HG03565 (cell line): ENCODE measurements at regions not wholly inside any gene's neighbourhood (a gene's known extent, or its start where the extent isn't known, plus 50 kb on each side); places are given as distances from the start of the nearest gene placed in this dataset.

Experiments
- ATAC-seq: cut with Tn5 transposase; IDR thresholded peaks from one replicate; pipeline ENCODE4 v1.9.1; 2021; ENCODE audit warnings: mild to moderate bottlenecking, moderate library complexity; ENCODE audit not compliant: unreplicated experiment

- no peak for ATAC-seq
Observed at GRCh38 chr11:114758627-114759026, 80.3 kb downstream of the NXPE2 start.

- no peak for ATAC-seq
Observed at GRCh38 chr11:114762408-114762807, 84.1 kb downstream of the NXPE2 start.

DNA sequence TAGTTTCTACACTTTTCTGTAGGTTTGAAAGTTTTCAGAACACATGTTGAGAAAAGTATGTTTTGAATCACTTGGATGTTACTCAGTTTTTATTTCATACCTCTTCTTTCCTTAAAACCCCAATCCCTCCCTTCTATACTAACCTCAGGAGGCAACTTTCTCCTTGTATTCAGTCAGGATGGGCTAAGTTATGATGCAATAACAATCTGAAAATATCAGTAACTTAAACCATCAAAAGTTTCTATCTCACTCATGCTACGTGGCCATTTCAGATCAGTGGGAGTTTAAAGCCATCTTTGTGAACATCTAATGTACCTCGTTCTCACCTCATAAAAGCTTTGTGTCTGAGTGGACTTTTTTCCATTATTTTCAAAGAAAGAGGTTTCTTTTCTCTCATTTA lies 86.2 kb downstream of the NXPE2 start:
- ATAC-seq: no peak

GRCh38 chr11:114771172-114771571 lies 92.8 kb downstream of the NXPE2 start:
- no peak for ATAC-seq

GRCh38 chr11:114773541-114774338 lies 95.4 kb downstream of the NXPE2 start:
- no peak for ATAC-seq

DNA sequence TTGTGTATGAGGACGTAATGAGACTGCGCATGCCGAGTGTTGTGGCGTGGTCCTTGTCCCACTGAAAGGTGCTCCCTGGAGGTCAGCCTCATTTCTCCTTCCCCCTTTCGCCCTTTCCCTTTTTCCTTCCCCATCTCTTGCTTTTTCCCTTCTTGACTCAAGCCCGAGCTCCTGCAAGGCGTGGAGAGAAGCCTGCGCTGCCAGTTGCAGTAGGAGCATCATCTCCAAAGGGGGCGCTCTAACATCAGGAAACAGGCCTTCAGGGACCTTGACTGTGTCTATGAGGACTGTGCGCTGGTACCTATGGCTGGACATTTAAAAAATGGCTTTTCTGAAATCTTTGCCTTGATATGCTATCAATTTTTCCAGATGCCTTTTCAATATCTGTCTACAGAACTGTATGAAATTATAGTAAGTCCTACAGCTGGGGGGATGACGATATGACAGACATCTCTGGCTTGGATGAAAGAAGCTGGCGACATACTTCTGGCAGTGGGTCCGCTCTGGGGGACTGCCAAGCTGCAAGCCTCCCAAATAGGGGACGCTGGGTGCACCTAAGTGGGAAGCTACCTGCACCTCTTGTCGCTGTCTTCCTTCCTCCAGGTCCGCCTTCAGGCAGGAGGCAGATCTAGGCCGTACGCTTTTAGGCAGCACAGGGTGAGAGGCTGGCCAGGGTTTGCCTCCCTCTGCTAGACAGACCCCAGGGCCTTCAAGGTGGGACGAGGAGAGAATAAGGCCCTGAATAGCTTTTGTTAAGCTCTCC lies 96.5 kb downstream of the NXPE2 start:
- ATAC-seq: no peak

DNA sequence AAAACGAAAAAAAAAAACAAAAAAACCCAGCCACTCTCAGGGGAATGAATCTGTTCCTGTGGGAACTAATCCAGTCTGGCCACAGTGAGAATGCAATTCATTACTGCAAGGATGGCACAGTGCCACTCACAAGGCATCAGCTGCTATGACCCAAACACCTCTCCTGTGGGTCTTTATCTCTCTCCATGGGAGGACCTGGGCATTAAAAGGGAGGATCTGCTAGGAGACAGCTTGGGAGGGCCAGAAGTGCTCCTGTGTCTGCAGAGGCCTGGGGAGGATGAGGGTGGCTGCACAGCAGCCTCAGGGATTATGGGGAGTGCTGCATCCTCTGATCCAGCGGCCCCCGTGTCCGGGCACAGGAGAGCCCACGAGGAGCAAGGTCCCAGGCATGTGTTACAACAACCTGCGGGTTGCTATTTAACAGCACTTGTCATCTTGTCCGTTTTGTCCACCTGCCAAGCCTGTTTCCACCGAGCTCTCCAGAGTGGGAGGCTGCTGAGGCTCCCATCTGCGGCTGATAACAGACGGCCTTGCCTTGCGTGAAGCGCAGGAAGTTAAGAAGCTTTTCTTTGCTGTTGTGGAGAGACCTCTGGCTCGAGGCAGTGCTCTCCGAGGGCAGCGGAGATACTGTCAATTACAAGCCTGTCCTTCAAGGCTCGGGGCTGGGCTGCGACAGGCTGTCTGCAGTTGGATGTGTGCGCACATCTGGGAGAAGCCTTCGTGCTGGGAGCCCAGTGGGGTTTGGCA lies 97.7 kb downstream of the NXPE2 start:
- ATAC-seq: no peak

DNA sequence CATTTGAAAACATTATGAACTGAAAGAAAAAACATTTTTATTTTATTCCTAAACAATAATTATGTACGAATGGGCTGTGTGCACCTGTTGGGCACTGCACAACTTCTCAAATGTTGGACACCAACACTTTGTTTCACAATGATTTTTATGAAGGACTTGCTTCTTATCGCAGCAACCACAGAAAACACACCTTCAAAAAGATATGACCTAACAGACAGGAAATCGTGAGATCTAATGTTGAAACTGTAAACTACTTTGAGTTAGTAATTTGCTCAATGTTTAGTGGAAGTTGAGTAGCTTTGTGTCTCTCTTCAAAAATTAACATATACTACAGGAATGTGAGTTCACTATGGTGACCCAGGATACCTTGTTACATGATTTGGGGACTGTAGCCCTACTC lies 98.6 kb downstream of the NXPE2 start:
- no peak for ATAC-seq

DNA sequence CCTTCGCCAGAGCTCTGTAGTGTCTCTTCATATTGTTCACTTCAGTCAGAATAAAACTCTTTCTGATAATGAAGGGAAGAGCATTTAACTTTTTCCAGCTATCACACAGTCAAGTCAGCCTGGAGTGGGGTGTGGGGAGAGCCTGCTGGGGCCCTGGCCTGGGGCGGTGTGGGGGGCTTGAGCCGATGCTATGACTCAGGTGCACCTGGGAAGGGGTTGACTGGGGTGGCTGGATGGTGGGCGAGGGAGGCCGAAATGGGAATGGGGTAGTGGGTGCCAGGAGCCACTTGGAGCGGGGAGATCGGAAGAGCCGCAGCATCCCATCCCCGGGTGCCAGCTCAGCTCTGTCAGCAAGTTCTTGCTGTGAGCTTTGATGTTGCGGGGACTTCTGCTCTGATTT lies 100.9 kb downstream of the NXPE2 start:
- no peak for ATAC-seq

DNA sequence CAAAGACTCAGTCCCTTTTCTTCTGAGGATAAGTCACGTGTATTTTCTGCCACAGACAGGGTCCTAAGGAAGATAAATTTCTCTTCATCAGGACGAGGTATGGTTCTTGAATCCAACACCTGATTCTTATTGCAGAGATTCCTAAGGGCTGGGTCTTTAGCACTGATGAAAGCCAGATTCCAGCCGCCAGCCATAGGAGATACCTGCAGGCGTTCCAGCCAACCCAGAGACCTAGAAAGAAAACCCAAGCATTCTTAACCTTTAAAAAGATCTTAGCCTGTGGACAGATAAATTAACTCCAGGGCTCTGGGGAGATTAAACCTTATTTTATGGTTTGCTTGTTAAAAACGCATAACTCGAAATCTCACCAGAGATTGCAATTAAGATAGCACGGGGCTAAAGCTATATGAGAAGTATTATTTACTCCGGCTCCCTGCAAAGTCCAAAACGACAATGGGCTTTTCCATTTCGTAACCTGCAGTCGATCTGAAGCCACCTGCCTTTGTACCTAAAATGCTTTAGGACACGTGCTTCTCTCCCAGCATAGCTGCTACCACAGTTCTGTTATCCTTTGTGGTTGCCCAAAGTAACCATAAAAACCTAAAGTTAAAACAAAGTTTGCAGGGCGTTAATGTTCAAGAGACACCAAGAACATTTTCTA lies 104.5 kb downstream of the NXPE2 start:
- no peak for ATAC-seq

DNA sequence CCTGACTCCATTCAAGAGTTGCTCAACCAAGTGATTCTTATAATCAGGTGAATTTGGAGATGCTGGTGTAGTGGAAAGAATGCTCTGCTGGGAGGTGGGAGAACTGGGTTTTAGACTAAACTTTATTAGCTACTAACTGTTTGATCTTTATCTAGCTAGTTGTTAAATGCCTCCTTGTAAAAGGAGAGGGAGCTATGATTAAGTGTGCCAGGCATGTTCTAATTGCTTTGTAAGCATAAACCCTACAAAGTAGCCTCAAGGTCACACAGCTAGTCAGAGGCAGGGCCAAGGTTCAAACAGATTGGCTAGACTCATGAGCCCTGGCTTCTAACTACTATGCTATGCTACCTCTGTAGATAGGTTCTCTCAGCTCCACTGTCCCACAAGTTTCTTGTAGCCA lies 105.5 kb downstream of the NXPE2 start:
- ATAC-seq: no peak

DNA sequence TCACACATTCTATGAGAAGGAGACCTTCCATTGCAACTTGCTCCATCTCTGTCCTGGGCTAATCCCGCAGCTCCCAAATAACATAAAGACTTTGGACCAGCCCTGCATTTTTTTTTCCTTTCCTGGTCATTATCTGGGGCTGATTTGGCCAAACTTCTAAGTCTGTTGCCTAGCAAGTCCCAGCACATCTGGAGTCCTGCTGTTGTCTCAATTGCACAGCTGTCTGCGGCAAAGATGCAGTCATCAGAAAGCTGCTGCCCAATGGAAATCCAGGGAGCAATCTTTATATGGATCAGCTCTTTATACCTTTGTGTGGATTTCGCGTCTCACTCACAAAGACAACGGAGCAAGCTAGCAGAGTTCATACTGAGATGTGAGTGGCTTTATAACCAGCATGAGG lies 105.9 kb downstream of the NXPE2 start:
- ATAC-seq: no peak

DNA sequence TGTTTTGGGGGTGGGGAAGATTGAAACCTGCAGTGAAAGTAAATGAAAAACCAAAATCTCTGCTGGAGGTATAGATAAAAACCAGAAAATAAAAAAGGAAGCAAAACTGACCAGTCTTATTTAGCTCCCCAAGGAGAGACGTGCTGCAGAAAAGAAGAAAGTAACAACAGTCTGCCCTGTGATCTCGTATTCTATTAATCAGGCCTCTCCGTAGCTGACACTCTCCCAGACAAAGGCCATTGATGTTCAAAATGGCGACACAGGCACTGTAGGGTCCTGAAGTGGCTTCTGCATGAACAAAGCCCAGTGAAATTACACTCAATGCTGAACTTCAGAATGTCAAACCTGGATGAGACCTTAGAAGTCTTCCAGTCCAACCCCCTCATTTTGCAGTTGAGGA lies 106.6 kb downstream of the NXPE2 start:
- no peak for ATAC-seq

GRCh38 chr11:114785820-114786219 lies 107.5 kb downstream of the NXPE2 start:
- no peak for ATAC-seq

- ATAC-seq: no peak
Observed at GRCh38 chr11:114787126-114787525, 108.8 kb downstream of the NXPE2 start.

GRCh38 chr11:114790910-114791309 lies 112.6 kb downstream of the NXPE2 start:
- no peak for ATAC-seq

GRCh38 chr11:114794048-114794684 lies 115.8 kb downstream of the NXPE2 start:
- no peak for ATAC-seq

DNA sequence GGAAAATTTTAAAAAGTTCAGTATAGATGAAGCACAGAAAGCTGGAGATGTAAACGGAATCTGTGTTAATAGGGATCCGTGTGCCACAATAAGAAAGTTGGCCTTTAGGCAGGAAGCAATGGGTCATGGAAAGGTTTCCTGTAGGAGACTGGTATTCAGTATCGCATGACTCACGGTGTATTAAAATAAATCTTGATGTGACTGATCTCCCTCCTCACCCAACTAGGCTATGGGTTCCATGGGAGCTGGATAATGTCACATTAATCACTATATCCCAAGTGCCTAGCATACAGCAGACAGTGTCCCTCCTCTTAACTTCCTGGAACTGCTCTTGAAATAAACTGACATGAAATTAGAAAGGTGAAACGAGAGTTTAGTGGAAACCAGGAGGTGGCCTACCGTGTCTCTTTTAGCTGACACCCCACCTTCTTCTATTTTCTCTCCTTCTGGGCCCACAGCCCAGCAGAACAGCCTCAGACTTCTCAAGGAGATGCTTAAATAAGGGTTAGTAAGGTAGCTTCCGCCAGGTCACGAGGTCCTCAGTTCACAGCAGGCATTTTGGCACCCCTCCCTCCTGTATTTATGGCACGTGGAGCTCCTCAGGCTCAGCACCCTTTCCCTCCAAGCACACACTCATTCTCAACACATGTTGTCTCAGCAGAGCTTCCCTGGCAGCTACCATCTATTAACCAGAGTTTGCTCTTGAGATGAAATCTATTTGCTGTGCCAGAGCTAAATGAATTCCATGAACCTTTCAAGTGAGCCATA lies 118.8 kb downstream of the NXPE2 start:
- no peak for ATAC-seq

DNA sequence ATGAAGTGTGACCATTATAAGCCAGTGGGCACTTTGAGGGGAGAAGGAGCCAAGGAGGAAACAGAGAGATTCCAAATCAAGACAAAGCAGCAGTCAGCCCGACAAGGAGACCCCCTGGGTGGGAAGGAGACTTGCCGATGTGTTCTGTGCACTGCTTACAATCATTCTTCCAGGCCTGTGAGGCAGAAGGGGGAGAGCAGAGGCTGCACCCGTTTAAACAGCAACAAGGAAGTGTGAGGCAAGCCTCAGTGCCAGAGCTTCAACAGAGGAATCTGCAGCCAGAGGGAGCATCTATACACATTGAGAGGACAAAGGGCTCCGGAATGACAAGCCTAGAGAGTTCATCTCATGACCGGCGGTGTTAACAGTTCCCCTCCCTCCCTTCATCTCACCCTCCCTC lies 121.1 kb downstream of the NXPE2 start:
- no peak for ATAC-seq

DNA sequence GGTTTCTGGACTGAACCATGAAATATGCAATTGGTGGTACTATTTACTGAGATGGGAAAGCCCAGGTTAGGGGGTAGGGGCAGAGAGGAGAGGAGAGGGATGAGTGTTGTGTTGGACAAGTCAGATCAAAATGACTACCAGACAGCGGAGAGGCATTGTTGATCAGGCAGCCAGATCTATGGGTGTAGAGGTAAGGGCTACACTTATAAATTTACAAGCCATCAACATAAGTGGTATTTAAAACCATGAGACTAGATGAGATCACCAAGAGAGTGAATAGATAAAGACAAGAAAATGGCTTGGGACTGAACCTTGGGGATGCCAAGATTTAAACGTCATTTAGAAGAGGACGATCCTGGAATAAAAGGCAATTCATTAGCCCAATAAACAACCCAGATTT lies 123.4 kb downstream of the NXPE2 start:
- no peak for ATAC-seq
